CD4-positive, alpha-beta T cell treated with Interleukin-10 for 1 hour (primary cell): ENCODE measurements at regions not wholly inside any gene's neighbourhood (a gene's known extent, or its start where the extent isn't known, plus 50 kb on each side); places are given as distances from the start of the nearest gene placed in this dataset.
A peak's percentile ranks its signal among the peaks of the same experiment; 100 is the strongest.
"Not testable (repeated sequence)": the region's sequence is repeated elsewhere in the genome, so short reads cannot be mapped to it uniquely, and the experiment has no call there.

Experiments
- DNase-seq: peaks from one replicate; pipeline ENCODE4 v3.0.0-alpha.2; 2020

DNA sequence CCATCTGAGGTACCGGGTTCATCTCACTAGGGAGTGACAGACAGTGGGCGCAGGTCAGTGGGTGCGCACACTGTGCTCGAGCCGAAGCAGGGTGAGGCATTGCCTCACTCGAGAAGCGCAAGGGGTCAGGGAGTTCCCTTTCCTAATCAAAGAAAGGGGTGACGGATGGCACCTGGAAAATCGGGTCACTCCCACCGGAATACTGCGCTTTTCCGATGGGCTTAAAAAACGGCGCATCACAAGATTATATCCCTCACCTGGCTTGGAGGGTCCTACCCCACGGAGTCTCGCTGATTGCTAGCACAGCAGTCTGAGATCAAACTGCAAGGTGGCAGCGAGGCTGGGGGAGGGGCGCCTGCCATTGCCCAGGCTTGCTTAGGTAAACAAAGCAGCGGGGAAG is 91.0 kb upstream of the SATB1 start:
- not testable (repeated sequence) for DNase-seq

DNA sequence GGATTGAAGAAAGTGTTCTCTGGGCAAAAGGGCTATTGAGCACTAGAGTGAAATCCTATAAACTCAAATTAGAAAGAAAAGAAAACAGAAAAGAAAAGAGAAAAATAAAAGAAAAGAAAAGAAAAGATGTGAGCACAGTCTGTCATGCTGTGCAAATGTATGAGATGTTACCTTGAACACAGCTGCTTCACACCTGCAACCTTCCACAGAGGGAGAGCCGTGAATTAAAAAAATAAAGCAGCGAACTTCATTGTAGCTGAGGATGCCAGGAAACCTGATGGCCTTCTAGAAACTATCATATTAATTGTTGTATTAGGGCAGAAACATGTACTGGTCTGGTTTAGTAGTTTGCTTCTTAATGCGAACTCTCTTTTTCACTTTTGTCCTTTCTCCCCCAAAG is 88.0 kb upstream of the SATB1 start:
- no peak for DNase-seq

DNA sequence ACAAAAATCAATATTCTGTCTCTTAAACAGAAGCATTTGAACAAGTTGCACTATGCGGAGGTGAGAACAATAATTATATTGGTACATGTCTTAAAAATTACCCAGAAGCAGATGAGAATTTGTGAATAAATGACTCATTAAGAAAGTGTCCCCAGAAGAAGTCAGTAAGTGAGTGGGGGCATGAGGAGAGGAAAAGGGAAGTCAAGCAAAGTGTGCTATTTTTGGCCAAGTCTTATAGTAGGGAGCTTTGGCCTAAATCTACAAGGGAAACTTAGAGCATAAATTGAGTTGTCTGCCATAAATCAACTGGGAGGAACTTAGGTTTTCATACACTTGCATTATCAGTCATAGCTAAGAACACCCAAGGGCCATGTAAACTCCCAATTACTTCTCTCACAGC is 86.9 kb upstream of the SATB1 start:
- DNase-seq: no peak

DNA sequence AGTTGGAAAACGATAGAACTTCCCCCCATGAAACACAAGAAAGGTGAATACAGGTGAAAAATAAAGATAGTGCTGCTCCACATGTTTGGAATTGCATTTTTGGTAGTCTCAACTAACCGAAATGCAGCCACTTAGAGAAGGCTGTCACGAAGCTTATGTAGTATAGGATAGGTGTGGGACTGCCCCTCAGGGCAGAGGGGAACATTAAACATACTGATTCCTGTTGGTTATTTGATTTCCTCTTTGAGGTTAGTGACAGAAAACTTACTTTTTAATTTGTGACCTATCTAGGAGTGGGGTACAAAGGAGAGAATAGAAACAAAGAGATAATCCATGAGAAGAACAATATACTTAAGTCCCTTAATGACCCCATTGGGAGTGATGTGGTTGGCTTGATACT is 85.8 kb upstream of the SATB1 start:
- no peak for DNase-seq

DNA sequence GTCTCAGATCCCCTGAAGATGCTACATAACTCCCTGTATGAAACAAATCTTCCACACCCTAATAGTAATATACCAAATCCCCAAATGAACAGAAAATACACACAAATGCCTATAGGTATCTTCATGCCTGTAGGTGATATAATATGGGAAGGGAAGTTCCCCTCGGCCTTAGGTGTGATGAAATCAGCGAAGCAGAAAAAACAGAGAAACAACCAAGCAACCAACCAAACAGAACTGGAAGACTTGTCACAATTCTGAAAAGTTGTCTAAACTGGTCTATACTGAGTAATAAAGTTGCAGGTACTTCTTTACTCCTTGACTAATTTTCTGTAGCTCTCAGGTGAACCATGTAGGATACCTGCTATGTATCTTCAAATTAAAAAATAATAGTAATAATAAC is 82.2 kb upstream of the SATB1 start:
- DNase-seq: no peak

DNA sequence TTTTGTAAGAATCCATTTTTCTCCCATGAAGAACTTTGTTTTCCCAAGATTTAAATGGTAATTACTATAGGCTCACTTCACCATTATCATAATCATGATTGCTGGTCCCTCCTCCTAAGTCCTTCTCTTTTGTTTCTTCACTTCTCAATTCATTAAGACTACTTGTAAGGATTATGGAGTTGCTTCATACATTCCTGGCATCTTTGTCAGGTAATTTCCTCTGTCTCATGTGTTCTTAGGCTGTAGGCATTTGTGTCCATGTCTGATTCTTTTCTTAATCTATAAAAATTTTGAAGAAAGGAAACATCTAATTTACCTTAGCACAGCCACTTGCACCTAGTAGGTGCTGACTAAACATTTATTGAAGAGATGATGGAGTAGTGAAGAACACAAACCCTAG is 79.9 kb upstream of the SATB1 start:
- DNase-seq: no peak

DNA sequence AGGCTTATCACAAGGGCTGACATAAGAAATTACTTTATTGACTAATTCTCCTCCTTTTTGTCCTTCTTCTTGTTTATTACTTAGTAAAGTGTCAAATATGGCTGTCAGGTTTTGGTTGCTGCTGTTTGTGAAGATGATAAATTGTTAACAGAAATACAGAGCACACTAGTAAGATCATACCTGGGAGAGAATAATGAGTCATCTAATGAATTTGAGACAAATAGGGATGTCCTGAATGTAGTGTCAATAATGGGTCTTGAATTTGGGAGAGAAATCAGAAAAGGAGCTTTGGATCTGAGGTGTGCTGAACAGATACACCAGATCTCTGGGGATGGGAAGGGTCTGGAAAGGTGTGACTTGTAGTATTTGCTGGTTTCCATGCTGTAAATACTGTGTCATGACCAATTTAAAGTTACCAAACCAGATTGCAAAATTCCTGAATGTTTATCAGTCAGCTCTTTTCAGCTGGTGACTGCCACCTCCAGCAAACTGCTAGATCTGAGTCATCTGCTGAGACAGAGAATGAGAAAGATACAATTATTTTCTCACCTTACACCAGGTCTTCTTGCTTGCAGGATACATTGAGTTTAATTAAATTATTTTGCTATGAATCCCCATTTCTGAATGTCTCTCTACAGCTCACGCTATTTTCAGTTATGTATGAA is 76.7 kb upstream of the SATB1 start:
- DNase-seq: no peak

DNA sequence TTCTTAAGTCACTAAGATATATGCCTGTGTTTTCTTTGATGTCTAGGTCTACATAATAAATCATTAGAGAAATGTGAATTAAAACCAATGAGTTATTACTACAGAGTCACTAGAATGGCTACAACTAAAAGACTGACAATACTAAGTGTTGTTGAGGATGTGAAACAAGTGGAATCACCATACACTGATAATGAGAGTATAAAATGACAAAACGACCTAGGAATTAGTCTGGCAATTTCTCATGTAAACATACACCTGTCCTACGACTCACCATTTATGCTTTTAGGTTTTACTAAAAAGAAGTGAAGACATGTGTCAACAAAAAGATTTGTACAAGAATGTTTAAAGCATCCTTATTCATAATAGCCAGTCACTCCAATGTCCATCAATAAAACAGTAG is 75.2 kb upstream of the SATB1 start:
- DNase-seq: no peak

DNA sequence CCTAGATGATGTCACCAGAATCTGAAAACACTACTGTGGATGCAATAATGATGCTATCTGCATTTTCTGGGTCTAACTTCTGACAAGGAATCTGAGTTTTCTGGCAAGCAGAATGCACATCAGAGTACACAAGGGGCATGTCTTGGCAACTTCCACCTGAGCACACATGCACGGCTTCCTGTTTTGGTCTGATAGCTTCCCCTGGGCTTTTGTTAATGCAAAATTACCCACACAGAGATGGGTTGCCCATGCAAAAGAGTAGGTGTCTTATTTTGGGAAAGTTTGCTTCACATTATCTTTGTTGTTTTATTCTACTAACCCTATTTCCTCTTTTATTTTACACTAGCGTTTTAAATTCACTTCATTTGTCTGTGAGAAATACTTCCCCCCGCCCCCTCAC is 74.2 kb upstream of the SATB1 start:
- DNase-seq: peak; percentile 42

DNA sequence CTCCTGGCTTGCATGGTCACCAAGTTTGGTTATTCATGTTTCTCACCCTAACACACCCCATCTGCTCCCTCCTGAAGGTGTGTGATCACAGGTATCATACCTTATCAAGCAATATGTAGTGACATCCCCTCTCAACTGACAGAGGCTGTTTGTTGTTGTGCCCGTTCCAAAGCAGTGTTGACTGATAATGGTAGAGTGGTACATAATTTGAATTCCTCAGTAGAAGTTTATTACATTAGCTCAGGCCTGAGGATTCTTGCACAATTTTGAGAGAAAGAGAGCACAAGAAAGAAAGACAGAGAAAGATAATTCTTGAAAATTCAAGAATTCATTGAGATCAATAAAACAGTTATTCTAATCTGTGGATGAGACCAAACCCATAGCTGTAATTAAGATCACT is 69.1 kb upstream of the SATB1 start:
- no peak for DNase-seq

DNA sequence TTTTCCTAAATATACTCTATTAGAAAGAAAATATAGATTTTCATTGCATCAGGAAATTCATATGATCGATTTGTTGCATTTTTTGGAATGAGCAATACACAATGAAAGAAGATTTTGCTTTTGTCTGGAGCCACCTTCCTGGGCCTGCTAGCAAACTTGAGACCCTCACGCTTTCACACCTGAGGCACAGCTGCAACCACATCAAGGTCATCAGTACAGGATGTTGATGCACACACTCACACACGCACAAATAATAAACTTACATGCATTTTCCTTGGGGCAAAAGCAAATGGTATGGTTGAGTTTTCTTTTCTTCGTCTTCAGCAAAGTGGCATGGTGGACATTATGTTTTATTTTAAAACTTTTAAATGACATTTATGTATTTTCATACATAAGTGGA is 64.8 kb upstream of the SATB1 start:
- DNase-seq: peak; percentile 46

DNA sequence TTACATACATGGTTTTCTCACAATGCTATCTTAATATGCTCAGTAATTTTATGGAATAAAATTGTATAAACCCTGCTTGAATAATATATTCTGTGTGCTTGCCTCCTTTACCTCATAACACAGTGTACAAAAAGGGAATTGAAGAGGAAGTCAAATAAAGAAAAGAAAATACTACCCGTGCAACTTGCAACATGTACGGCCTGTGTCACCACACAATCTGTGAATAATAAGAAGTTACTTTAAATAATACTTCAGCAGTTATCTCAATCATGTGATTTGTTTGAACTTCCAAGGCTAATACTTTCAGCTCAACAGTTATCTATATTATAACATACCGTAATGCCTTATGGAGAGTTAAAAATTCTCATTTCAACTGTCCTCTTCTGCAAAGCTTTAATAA is 58.1 kb upstream of the SATB1 start:
- DNase-seq: no peak

DNA sequence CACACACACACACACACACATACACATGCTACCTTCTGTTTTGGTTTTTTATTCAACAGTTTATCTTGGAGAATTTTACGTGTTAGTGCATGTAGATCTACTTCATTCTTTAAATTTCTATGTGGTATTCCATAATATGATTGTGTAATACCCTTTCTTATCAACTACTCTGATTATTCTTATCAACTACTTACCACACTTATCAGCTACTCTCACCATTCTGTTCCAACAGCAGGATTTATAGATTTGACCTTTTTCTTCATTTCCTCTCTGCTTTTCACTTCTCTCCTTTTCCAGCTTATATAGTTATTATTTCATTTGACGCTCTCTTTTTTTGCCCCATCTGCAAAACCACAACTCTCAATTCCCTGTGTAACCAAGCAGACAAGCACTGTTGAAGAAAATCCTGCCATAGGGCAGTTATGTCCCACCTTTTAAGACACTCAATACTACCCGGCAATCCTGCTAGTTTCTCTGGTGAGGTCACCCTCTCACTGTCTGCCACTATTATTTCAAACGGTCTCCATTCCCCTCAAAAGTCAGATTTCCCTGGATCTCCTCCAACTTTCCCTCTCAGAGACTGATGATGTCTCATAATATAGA is 56.9 kb upstream of the SATB1 start:
- no peak for DNase-seq

DNA sequence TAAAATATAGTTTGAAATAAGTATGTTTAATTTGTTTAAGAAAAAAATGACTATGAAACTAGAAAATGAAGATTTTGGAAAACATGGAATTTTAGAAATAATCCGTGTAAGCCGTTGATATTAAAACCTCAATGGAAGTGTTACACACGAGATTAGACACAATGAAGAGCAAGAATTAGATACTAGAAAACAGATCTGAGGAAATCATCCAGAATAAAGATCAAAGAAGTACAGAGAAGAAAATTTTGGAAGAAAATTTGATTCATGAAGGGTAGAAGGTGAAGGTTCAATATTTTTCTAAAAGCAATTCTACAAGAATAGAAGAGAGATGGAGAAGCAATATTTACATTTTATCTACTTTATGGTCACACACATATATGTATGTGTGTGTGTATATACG is 52.5 kb upstream of the SATB1 start:
- no peak for DNase-seq
